Kidney (tissue), 13 donors: ENCODE measurements at regions not wholly inside any gene's neighbourhood (a gene's known extent, or its start where the extent isn't known, plus 50 kb on each side); places are given as distances from the start of the nearest gene placed in this dataset.

Source experiments
- DNase-seq, 5 donors: peaks; one replicate each; pipeline ENCODE4 v3.0.0-alpha.2; 2013 to 2020
- FAIRE-seq: peaks from 2 replicates; lab custom pipeline; 2012; peaks lifted over from hg19 to GRCh38; lab: Jason Lieb, UNC
- H3K27ac ChIP-seq, 2 donors: one replicate each; pipeline ENCODE4 v1.7.0; 2013; ENCODE audit warnings: low read depth in 2 of 2, low read length in 2 of 2, inconsistent platforms in 1 of 2
- H3K27me3 ChIP-seq: one replicate; pipeline ENCODE4 v1.7.1; 2013; ENCODE audit warnings: low read length, inconsistent platforms; ENCODE audit not compliant: control insufficient read depth, insufficient read depth
- H3K36me3 ChIP-seq, 3 donors: one replicate each; pipeline versions ENCODE4 v1.7.0 to v1.7.1; 2013; ENCODE audit warnings: low read length in 3 of 3, control low read depth in 1 of 3, inconsistent platforms in 1 of 3; ENCODE audit not compliant: insufficient read depth in 3 of 3, control insufficient read depth in 2 of 3
- H3K4me1 ChIP-seq, 3 donors: one replicate each; pipeline versions ENCODE4 v1.7.0 to v1.7.1; 2013; ENCODE audit warnings: low read length in 3 of 3, inconsistent platforms in 1 of 3, low read depth in 1 of 3; ENCODE audit not compliant: control insufficient read depth in 2 of 3, insufficient read depth in 2 of 3
- H3K4me3 ChIP-seq, 3 donors: one replicate each; pipeline versions ENCODE4 v1.7.0 to v1.8.1; 2013; ENCODE audit warnings: low read length in 3 of 3, control low read depth in 1 of 3, inconsistent platforms in 1 of 3
- H3K9ac ChIP-seq, 3 donors: one replicate each; pipeline versions ENCODE4 v1.7.0 to v1.7.1; 2013; ENCODE audit warnings: low read length in 3 of 3, control low read depth in 1 of 3, inconsistent platforms in 1 of 3
- H3K9me3 ChIP-seq, 3 donors: one replicate each; pipeline versions ENCODE4 v1.7.0 to v1.7.1; 2013; ENCODE audit warnings: low read length in 3 of 3, control low read depth in 1 of 3, inconsistent platforms in 1 of 3; ENCODE audit not compliant: control insufficient read depth in 2 of 3, insufficient read depth in 1 of 3
- intact Hi-C: fragments of 100-400 bp; cut with DNase I; formaldehyde crosslinking; loops from one replicate; pipeline ENCODE4 v1.11.1; 2022
- TF ChIP-seq, protein P1 (sequence below): IDR thresholded peaks from 3 replicates; pipeline ENCODE4 v1.5.1; 2012; ENCODE audit warnings: mild to moderate bottlenecking, moderate library complexity, borderline replicate concordance; ENCODE audit not compliant: insufficient read depth; ENCODE audit errors: extremely low read depth
- donor health status: control.
- donor health status: control.
- donor health status: control.
- donor health status: control.
- donor health status: control.
- donor health status: DM: yes; HTN: yes; CAD: no.
- donor health status: Normal renal cell carcinoma (clear cell type).

- no peaks in the 10 kb centered on the region for H3K4me1 ChIP-seq
- no peaks in the 10 kb centered on the region for H3K9me3 ChIP-seq
- no peaks in the 10 kb centered on the region for H3K27me3 ChIP-seq
- intact Hi-C loops: no loop called here
- DNase-seq: no peak
- no peaks in the 10 kb centered on the region for H3K36me3 ChIP-seq
- no peak overlapping the region for H3K9ac ChIP-seq
- no peak for FAIRE-seq
- no peak overlapping the region for H3K4me3 ChIP-seq
- TF ChIP-seq, protein P1, sequence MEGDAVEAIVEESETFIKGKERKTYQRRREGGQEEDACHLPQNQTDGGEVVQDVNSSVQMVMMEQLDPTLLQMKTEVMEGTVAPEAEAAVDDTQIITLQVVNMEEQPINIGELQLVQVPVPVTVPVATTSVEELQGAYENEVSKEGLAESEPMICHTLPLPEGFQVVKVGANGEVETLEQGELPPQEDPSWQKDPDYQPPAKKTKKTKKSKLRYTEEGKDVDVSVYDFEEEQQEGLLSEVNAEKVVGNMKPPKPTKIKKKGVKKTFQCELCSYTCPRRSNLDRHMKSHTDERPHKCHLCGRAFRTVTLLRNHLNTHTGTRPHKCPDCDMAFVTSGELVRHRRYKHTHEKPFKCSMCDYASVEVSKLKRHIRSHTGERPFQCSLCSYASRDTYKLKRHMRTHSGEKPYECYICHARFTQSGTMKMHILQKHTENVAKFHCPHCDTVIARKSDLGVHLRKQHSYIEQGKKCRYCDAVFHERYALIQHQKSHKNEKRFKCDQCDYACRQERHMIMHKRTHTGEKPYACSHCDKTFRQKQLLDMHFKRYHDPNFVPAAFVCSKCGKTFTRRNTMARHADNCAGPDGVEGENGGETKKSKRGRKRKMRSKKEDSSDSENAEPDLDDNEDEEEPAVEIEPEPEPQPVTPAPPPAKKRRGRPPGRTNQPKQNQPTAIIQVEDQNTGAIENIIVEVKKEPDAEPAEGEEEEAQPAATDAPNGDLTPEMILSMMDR: no peak
- H3K27ac ChIP-seq: no peak overlapping the region
These were observed 130.4 kb upstream of the PREP start for GRCh38 chr6:105533301-105533700.

GRCh38 chr6:105526225-105526872, 123.5 kb upstream of the PREP start:
- H3K27me3 ChIP-seq: no peaks in the 10 kb centered on the region
- intact Hi-C loops: no loop called here
- no peaks in the 10 kb centered on the region for H3K9me3 ChIP-seq
- no peaks in the 10 kb centered on the region for H3K4me1 ChIP-seq
- TF ChIP-seq, protein P1: no peak
- no peak for DNase-seq
- no peak overlapping the region for H3K9ac ChIP-seq
- no peaks in the 10 kb centered on the region for H3K36me3 ChIP-seq
- no peak for FAIRE-seq
- H3K27ac ChIP-seq: no peak overlapping the region
- H3K4me3 ChIP-seq: no peak overlapping the region

- no peak for FAIRE-seq
- TF ChIP-seq, protein P1: no peak
These were observed 119.9 kb upstream of the PREP start for GRCh38 chr6:105522626-105523322.

More at GRCh38 chr6:105522626-105523322, 119.9 kb upstream of the PREP start:
- Histone ChIP-seq H3K9ac (no peak overlapping the region), H3K4me3 (no peak overlapping the region), H3K27ac (no peak overlapping the region), H3K4me1 (no peaks in the 10 kb centered on the region), H3K36me3 (no peaks in the 10 kb centered on the region), H3K27me3 (no peaks in the 10 kb centered on the region), H3K9me3 (no peaks in the 10 kb centered on the region)
- intact Hi-C loops: no loop called here
- DNase-seq: no peak
